Loucy (cell line): ENCODE measurements at regions not wholly inside any gene's neighbourhood (a gene's known extent, or its start where the extent isn't known, plus 50 kb on each side); places are given as distances from the start of the nearest gene placed in this dataset.

Experiments
- CTCF ChIP-seq: fragments of 200-600 bp; sonication (generic); conservative IDR thresholded peaks from 2 replicates; pipeline ENCODE4 v1.5.1; 2014; ENCODE audit warnings: mild to moderate bottlenecking, antibody characterized with exemption, low read length
- EZH2phosphoT487 ChIP-seq: fragments of 200-600 bp; IDR thresholded peaks from 2 replicates; pipeline ENCODE4 v1.6.1; 2018; ENCODE audit warnings: antibody characterized with exemption, mild to moderate bottlenecking, moderate library complexity, borderline replicate concordance

GRCh38 chr11:38842991-38843390 is 2245.0 kb upstream of the RAG2 start:
- TF ChIP-seq CTCF (no peak), EZH2phosphoT487 (no peak)
